HG02798 (cell line): ENCODE measurements at regions not wholly inside any gene's neighbourhood (a gene's known extent, or its start where the extent isn't known, plus 50 kb on each side); places are given as distances from the start of the nearest gene placed in this dataset.

Source experiments
- ATAC-seq: cut with Tn5 transposase; IDR thresholded peaks from one replicate; pipeline ENCODE4 v1.9.1; 2021; ENCODE audit warnings: mild to moderate bottlenecking; ENCODE audit not compliant: unreplicated experiment, poor library complexity

- no peak for ATAC-seq
Observed at GRCh38 chr13:80239116-80239515, 101.8 kb downstream of the SPRY2 start.

- no peak for ATAC-seq
Observed at GRCh38 chr13:80237646-80238045, 103.3 kb downstream of the SPRY2 start.

GRCh38 chr13:80235967-80236302 lies 105.0 kb downstream of the SPRY2 start:
- peak; percentile 3 for ATAC-seq

GRCh38 chr13:80235166-80235966 lies 105.6 kb downstream of the SPRY2 start:
- peak; percentile 67 for ATAC-seq

GRCh38 chr13:80227645-80228044 lies 113.3 kb downstream of the SPRY2 start:
- ATAC-seq, result no peak

GRCh38 chr13:80226645-80227044 lies 114.3 kb downstream of the SPRY2 start:
- ATAC-seq, result no peak

GRCh38 chr13:80224468-80224867 lies 116.5 kb downstream of the SPRY2 start:
- no peak for ATAC-seq

GRCh38 chr13:80217614-80218456 lies 123.1 kb downstream of the SPRY2 start:
- ATAC-seq, result no peak

GRCh38 chr13:80215368-80215767 lies 125.6 kb downstream of the SPRY2 start:
- ATAC-seq, result no peak

GRCh38 chr13:80214521-80214991 lies 126.4 kb downstream of the SPRY2 start:
- peak; percentile 40 for ATAC-seq

GRCh38 chr13:80214050-80214449 lies 126.9 kb downstream of the SPRY2 start:
- ATAC-seq, result no peak

GRCh38 chr13:80213201-80213600 lies 127.7 kb downstream of the SPRY2 start:
- ATAC-seq, result no peak

GRCh38 chr13:80211566-80211965 lies 129.4 kb downstream of the SPRY2 start:
- no peak for ATAC-seq

- no peak for ATAC-seq
Observed at GRCh38 chr13:80204642-80205041, 136.3 kb downstream of the SPRY2 start.

- no peak for ATAC-seq
Observed at GRCh38 chr13:80203496-80203895, 137.4 kb downstream of the SPRY2 start.

- no peak for ATAC-seq
Observed at GRCh38 chr13:80201694-80202468, 139.0 kb downstream of the SPRY2 start.

- no peak for ATAC-seq
Observed at GRCh38 chr13:80199585-80200292, 141.2 kb downstream of the SPRY2 start.

- no peak for ATAC-seq
Observed at GRCh38 chr13:80199067-80199466, 141.9 kb downstream of the SPRY2 start.

- ATAC-seq, result no peak
Observed at GRCh38 chr13:80196756-80197155, 144.2 kb downstream of the SPRY2 start.

- ATAC-seq, result no peak
Observed at GRCh38 chr13:80195649-80196048, 145.3 kb downstream of the SPRY2 start.
